ENCODE measurements at regions not wholly inside any gene's neighbourhood (a gene's known extent, or its start where the extent isn't known, plus 50 kb on each side); places are given as distances from the start of the nearest gene placed in this dataset.

- Mint-ChIP-seq H3K27me3 (ENCODE audit: low read depth) (no peaks in the 10 kb centered on the region), H3K36me3 (ENCODE audit: insufficient read depth in 1 of 3, low read depth in 3 of 3) (peaks cover 2 to 6% (median 2%) of the 10 kb centered on the region in 3 experiments; a peak in 6 of 7 replicates), H3K9me3 (peaks cover 6 to 18% of the 10 kb centered on the region in 2 experiments), H3K4me1 (no peaks in the 10 kb centered on the region), H3K27ac (no peak overlapping the region), H3K4me3 (no peak overlapping the region)
- no peak overlapping the region for H2AFZ ChIP-seq (ENCODE audit: low read length)
- H3K4ac ChIP-seq (ENCODE audit: low read depth, low read length) = no peak overlapping the region
- H3K79me2 ChIP-seq (ENCODE audit: insufficient read depth, low read length) = no peaks in the 10 kb centered on the region
- no peak overlapping the region for H3T11ph ChIP-seq (ENCODE audit: low read length)
- H2BK20ac ChIP-seq (ENCODE audit: low read depth, low read length, poor library complexity, severe bottlenecking) = no peak overlapping the region
- H3K27me3 ChIP-seq (ENCODE audit: insufficient read depth, low read length) = no peaks in the 10 kb centered on the region
- H3K23me2 ChIP-seq (ENCODE audit: insufficient read length, low read depth, low read length, poor library complexity, severe bottlenecking) = no peaks in the 10 kb centered on the region
- TF ChIP-seq CTCF (conservative IDR thresholded peaks at IDR 0.05) = no peak
- WGBS (ENCODE audit: extremely low coverage, insufficient read length, low lambda C conversion rate) = no CpG with 5 or more reads among the region's 1 CpG
- no peaks in the 10 kb centered on the region for H4K20me1 ChIP-seq (ENCODE audit: control insufficient read depth, insufficient read depth, insufficient read length)
- no peak overlapping the region for H3K27ac ChIP-seq (ENCODE audit: insufficient read length, low read depth, low read length)
- H2AK5ac ChIP-seq (ENCODE audit: insufficient read length, low read length) = no peak overlapping the region
- no peak overlapping the region for H3K14ac ChIP-seq (ENCODE audit: insufficient read depth, low read length)
- no peaks in the 10 kb centered on the region for H3K4me1 ChIP-seq (ENCODE audit: insufficient read depth, low read length)
- DNase-seq = no peak
- H4K91ac ChIP-seq (ENCODE audit: insufficient read length, low read depth, low read length) = no peak overlapping the region
- no peak overlapping the region for H3K18ac ChIP-seq (ENCODE audit: insufficient read length, low read depth, low read length)
- no peak overlapping the region for H2BK5ac ChIP-seq (ENCODE audit: insufficient read length, low read length)
- H3K79me1 ChIP-seq (ENCODE audit: insufficient read depth, low read depth, low read length, poor library complexity, severe bottlenecking) = no peaks in the 10 kb centered on the region
- H2BK15ac ChIP-seq (ENCODE audit: low read depth, low read length) = no peak overlapping the region
- H3K23ac ChIP-seq (ENCODE audit: insufficient read length, low read depth, low read length) = no peak overlapping the region
- H3K56ac ChIP-seq (ENCODE audit: insufficient read length, low read depth, low read length) = no peak overlapping the region
- no peak overlapping the region for H4K8ac ChIP-seq (replicated peaks; ENCODE audit: insufficient read length, low read depth, low read length)
- no peak overlapping the region for H3K4me2 ChIP-seq (ENCODE audit: insufficient read depth, insufficient read length, low read length)
- no peak overlapping the region for H2BK12ac ChIP-seq (ENCODE audit: insufficient read length, low read depth, low read length)
- no peaks in the 10 kb centered on the region for H3K9me3 ChIP-seq (ENCODE audit: control insufficient read depth, low read depth, low read length)
- no peak overlapping the region for H2BK120ac ChIP-seq (ENCODE audit: low read depth, low read length, poor library complexity, severe bottlenecking)
- H3K9ac ChIP-seq (ENCODE audit: extremely low read depth, insufficient read length, low read length) = no peak overlapping the region
- no peak overlapping the region for H4K5ac ChIP-seq (ENCODE audit: insufficient read length, low read depth, low read length)
These were observed 647.0 kb downstream of the PLPP3 start for GRCh38 chr1:55932402-55932801.

All from H9 (cell line).